Hematopoietic multipotent progenitor cell treated with erythropoietin and hydrocortisone succinate and interleukin-3 and kit ligand, for 8 days (in vitro differentiated cells): ENCODE measurements at regions not wholly inside any gene's neighbourhood (a gene's known extent, or its start where the extent isn't known, plus 50 kb on each side); places are given as distances from the start of the nearest gene placed in this dataset.

Experiments
- DNase-seq: peaks from one replicate; pipeline ENCODE4 v3.0.0-alpha.2; 2015

DNA sequence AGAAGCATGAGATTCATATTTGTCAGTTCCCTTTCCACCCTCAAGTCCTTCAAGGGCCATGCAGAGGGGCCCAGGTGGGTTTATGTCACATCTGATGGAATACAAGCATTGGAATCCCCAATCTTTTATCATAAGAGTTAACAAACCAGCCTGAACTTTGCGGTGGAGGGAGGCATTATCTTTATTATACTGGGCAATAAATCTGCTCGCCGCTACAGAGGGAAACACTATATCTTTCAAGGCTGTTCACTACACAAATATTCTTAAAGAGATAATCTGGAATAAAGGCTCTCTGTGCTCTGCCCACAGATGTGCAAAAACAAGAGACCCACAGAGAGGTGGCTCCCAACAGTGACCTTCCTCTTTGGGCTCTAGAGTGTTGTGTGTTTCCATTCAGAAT is 153.6 kb upstream of the PLEKHA5 start:
- no peak for DNase-seq

GRCh38 chr12:18979401-18980126 is 150.0 kb upstream of the PLEKHA5 start:
- no peak for DNase-seq

GRCh38 chr12:18981732-18982131 is 147.8 kb upstream of the PLEKHA5 start:
- DNase-seq, result no peak

DNA sequence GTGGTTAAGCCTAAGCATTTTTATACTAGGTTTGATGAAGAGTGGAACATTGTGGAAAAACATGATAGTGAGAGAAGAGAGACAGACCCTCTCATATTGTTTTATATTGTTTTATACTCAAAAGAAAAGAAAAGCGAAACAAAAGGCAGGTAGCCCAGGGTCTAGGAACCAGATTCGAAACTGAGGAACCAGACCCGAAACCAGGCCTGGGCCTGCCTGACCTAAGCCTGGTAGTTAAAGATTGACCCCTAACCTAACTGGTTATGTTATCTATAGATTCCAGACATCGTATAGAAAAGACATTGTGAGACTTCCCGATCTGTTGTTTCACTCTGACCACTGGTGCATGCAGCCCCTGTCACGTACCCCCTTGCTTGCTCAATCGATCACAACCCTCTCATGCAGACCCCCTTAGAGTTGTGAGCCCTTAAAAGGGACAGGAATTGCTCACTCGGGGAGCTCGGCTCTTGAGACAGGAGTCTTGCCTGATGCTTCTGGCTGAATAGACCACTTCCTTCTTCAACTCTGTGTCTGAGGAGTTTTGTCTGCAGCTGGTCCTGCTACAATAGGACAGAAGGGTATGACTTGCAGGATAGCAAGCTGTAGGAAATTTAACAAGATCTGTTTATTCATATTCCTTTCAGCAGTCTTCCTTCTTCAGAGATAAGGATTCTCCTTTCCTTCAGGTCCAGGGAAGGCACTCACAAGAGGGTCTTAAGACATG is 147.1 kb upstream of the PLEKHA5 start:
- no peak for DNase-seq

DNA sequence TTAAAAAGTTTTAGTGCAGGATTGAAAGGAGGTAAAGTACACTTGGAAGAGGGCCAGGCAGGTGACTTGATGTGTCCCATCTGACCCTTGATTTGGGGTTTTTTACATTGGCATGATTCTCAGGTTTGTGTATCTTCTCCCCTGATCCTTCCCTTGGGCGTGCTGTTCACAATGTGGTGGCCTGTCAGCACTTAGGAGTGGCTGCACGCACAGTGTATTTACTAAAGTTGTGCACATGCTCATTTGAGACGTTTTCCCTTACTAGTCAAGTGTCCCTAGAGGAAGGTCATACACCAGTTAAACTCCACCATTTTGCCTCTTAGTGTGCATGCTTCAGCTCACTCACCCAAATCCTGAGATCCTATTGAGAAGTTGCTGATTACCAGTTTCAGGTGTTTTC is 145.7 kb upstream of the PLEKHA5 start:
- no peak for DNase-seq

- no peak for DNase-seq
These were observed 138.7 kb upstream of the PLEKHA5 start for GRCh38 chr12:18990856-18991255.

DNA sequence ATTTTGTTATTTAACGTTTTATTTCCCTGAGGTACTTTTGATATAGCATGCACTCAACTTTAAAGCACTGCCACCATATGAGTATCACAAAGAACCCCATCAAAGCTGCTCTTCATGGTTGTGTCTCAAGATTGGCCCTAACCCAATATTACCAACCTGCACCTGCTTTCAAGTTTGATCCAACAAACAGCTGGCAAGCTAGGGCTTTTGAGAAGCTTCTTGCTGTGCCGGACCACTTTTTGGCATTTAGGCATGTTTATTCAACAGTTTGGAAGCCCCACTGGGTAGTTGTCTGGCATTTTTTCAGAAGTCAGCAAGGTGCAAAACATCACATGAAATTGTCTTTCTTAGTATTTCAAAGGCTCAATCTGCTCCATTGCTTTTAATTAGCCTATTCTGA is 137.2 kb upstream of the PLEKHA5 start:
- DNase-seq, result no peak

- no peak for DNase-seq
These were observed 130.9 kb upstream of the PLEKHA5 start for GRCh38 chr12:18998343-18999261.

GRCh38 chr12:19000836-19001235 is 128.7 kb upstream of the PLEKHA5 start:
- DNase-seq, result no peak

DNA sequence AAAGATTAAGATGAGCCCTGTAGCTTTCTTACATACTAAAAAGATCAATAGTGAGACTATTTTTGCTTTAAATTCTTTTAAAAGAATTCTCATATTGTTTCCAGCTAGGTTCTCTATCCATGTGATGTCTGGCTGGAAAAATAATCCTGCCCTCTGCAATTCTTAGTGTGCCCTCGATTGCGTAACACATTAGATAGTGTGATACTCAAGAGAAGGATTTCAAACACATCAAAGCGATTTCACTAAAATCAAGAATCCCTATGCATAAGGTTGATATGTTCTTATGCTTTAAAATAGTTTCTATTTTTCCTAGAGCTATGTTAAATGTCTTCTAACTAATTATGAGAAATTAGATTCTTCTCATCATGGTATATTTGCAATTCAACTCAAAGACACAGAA is 127.3 kb upstream of the PLEKHA5 start:
- DNase-seq, result no peak

- DNase-seq, result no peak
These were observed 126.4 kb upstream of the PLEKHA5 start for GRCh38 chr12:19003141-19003540.

DNA sequence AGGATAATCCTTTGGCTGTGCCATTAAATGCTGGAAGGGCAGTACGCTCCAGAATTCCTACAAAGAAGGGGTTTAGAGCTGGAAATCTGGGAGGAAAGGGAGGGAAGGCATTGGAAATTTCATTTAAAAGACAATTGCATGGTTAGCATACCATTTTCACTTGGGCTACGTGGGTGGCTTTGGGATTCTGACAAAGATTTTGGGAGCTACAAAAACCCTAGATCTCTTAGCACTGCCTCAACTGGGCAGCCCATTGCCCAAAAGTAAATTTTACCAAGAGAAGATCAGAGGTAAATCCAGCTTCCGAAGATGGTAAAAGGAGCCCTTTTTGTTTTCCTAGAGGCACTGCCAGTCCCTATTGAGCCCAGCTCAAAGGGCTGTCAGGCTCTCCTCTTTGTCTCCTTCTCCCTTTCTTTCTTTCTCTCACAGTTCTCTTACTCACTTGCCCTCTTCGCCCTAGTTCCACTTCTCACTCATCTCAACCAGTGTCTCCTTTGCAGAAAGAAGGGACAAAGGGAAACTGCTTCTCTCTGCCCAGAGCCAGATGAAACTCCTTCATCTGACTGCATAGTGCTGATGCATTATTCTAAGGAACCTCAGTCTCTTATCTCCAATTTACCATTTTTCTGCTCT is 125.4 kb upstream of the PLEKHA5 start:
- DNase-seq, result no peak

DNA sequence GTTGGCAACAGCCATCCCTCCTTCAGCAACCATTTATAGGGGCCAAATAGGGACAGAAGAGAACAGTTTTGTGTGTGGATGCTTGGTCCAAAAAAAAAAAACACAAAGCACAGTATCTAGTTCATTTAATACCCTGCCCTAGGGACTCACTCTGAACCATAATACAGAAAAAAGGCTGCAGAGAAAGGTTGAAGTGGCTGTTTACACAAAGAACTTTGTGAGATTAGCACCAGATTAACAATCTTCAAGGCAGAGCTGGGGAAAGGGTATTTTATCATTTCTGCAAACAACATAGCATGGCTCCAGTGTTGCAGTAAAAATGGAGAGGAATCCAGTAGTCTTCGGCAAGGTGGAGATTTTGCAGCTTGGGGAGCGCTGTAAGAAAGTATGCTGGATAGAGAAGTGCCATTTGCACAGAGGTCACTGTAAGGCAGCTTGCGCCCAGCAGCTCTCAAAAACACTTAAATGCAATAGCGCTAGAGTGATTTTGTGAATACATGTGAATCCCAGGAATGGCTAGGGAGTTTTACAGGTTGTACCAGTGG is 124.2 kb upstream of the PLEKHA5 start:
- no peak for DNase-seq

- DNase-seq, result no peak
These were observed 122.9 kb upstream of the PLEKHA5 start for GRCh38 chr12:19006626-19007137.

DNA sequence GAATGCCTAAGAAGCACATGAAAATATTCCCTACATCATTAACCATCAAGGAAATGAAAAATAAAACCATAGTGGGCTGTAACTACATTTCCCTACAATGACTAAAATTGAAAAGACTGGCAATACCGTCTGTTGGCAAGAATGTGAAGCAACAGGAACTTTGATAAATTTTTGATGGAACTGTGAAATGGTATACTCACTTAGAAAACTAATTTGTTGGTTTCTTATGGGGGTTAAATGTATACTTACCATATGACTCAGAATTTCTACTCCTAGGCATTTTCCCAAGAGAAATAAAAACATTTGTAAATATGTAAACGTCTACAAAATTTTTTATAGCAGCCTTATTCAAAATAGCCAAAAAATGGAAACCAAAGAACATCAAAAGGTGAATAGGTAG is 121.4 kb upstream of the PLEKHA5 start:
- no peak for DNase-seq

GRCh38 chr12:19010087-19010486 is 119.4 kb upstream of the PLEKHA5 start:
- no peak for DNase-seq

DNA sequence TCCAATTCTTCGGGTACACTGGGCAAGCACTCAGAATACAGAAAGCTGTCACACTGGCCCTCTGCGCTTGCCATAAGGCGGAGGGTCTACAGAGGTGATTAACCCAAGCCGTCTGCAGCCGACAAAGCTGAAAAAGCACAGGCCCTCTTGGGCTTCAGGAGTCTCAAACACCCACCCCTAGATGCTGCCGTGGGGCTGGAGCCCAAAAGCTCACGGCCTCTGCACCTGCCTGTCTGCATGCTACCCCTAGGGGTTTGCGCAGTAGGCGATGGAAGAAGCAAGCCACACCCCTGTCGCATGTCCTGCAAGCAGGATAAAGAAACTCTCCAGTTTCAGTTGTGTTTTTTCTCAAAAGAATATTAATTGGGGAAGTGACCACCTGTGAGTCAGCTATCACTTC is 118.8 kb upstream of the PLEKHA5 start:
- DNase-seq, result no peak

DNA sequence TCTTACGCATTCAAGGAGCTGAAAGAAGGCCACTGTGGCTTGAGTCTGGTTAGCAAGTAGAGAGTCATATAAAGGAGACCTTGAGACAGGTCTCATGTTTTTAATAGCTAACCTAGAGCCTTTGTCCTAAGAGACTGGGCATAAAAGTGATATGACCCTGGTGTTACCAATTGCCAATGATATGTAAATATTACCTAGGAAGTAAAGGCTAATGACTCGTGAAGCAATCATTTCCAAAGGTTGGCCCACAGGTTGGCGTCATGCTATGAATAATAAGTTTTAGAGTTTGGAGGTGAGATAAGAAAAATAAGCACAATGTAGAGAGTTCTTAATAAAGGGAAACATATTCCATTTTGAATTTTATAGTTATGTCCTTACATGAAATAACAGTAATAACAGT is 116.6 kb upstream of the PLEKHA5 start:
- no peak for DNase-seq

DNA sequence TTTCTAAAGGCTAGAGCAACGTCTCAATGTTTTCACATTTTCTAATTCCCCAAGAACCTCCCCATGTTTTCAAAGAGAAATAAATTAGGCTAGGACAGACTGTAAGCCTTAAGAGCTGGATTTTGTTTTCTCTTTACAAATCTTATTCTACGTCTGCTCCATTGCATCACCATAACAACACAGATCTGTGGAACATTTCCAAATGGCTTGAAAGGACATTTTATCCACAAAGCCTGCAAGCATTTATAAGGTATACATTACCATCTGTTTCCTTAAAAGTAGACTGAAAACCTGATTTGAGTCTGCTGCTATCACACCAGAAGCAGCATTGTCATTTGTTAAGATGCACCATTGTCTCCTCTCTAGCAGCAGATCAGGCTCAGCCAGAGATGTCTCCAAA is 115.3 kb upstream of the PLEKHA5 start:
- no peak for DNase-seq

GRCh38 chr12:19015285-19015684 is 114.2 kb upstream of the PLEKHA5 start:
- DNase-seq, result no peak

DNA sequence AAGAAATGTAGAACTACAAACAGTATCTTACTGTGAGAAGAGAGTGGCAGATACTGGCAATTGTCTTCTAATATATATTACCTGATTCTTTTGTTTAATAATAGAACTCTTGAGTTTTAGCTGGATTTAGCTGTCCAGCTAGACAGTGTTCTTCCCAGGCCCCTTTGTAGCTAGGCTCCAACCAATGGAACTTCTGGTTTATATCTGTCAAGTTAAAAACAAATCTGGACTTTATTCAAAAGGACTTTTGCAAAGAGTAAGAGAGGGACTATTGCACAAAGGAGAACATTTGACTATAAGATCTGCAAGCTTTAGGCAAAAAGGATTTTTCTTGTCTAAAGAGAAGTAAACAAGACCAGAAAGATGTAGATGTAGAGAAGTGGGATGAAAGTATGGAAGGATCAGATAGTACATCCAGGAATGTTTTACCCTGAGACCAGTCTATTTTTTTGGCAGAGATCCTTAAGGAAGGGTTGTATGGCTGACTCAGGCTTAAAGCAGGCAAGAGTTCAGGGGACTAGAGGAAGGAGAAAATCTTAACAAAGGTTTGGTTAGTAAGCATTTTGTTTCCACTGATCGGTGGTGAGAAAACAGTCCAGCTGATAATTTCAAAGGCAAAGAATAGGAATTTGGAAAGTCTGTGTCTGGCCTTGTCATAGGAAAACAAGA is 111.1 kb upstream of the PLEKHA5 start:
- no peak for DNase-seq

GRCh38 chr12:19021240-19021639 is 108.3 kb upstream of the PLEKHA5 start:
- DNase-seq, result no peak
